ENCODE measurements at regions not wholly inside any gene's neighbourhood (a gene's known extent, or its start where the extent isn't known, plus 50 kb on each side); places are given as distances from the start of the nearest gene placed in this dataset.

DNA sequence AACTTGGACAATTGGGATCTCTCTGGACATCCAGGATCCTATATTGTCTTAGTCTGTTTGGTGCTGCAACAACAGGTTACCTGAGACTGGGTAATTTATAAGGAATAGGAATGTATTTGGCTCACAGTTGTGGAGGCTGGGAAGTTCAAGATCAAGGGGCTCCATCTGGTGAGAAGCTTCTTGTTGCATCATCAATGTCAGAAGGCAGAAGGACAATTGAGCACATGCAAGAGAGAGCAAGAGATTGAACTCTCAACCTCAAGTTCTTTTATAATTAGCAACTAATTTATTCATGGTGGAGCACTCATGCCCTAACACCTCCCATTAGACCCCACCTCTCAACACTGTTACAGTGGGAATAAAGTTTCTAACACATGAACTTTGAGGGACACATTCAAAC is 124.7 kb upstream of the ETV3 start:
- no peaks in the 10 kb centered on the region for H3K4me1 ChIP-seq (ENCODE audit: control insufficient read depth in 1 of 2, insufficient read depth in 2 of 2, low read depth in 1 of 2, low read length in 1 of 2)
- H3K9me2 ChIP-seq: no peaks in the 10 kb centered on the region
- H3K4me3 ChIP-seq (ENCODE audit: low read depth in 2 of 2, low read length in 1 of 2): no peak overlapping the region
- no peak overlapping the region for H3K4me2 ChIP-seq
- H4K20me1 ChIP-seq (ENCODE audit: insufficient read depth): no peaks in the 10 kb centered on the region
- H3K79me2 ChIP-seq (ENCODE audit: insufficient read depth): no peaks in the 10 kb centered on the region
- POLR2A ChIA-PET: no interaction called here
- no peaks in the 10 kb centered on the region for H3K9me3 ChIP-seq
- peaks cover 2% of the 10 kb centered on the region; the same call in 1 of the 2 replicates for H3K27me3 ChIP-seq (ENCODE audit: insufficient read depth)
- no peak for DNase-seq
- no peak overlapping the region for H2AFZ ChIP-seq (ENCODE audit: low read depth)
- H3K36me3 ChIP-seq (replicated peaks in 1 of 2; ENCODE audit: control insufficient read depth in 1 of 2, insufficient read depth in 2 of 2, low read length in 1 of 2): no peaks in the 10 kb centered on the region
- no peak overlapping the region for H3K9ac ChIP-seq
- H3F3A ChIP-seq (replicated peaks; ENCODE audit: insufficient read depth): no peaks in the 10 kb centered on the region
- CTCF ChIA-PET: no interaction called here
- H3K27ac ChIP-seq (ENCODE audit: low read depth in 2 of 2, low read length in 1 of 2): no peak overlapping the region
- TF ChIP-seq SMC3 (IDR thresholded peaks at IDR 0.05; ENCODE audit: low read depth, low read length) (no peak), EP300 (IDR thresholded peaks at IDR 0.05; ENCODE audit: borderline replicate concordance in 1 of 2, low read depth in 1 of 2, low read length in 1 of 2) (no peak), GABPA (IDR thresholded peaks at IDR 0.05; ENCODE audit: low read depth) (no peak), EZH2phosphoT487 (IDR thresholded peaks at IDR 0.05; ENCODE audit: borderline replicate concordance, low read depth) (no peak), YY1 (IDR thresholded peaks at IDR 0.05; ENCODE audit: low read depth) (no peak), FOXM1 (IDR thresholded peaks at IDR 0.05; ENCODE audit: low read depth) (no peak), RXRA (IDR thresholded peaks at IDR 0.05; ENCODE audit: borderline replicate concordance, low read depth) (no peak), FOSL2 (IDR thresholded peaks at IDR 0.05; ENCODE audit: borderline replicate concordance, low read depth) (no peak), RCOR1 (IDR thresholded peaks at IDR 0.05; ENCODE audit: low read length) (no peak), MEF2A (IDR thresholded peaks at IDR 0.05; ENCODE audit: borderline replicate concordance, low read depth) (no peak), MXI1 (IDR thresholded peaks at IDR 0.05; ENCODE audit: low read depth, low read length) (no peak), RAD21 (IDR thresholded peaks at IDR 0.05; ENCODE audit: low read length) (no peak)
- TF ChIP-seq, protein P1, sequence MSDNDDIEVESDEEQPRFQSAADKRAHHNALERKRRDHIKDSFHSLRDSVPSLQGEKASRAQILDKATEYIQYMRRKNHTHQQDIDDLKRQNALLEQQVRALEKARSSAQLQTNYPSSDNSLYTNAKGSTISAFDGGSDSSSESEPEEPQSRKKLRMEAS (IDR thresholded peaks at IDR 0.05; ENCODE audit: low read depth): no peak
- TF ChIP-seq, protein P2, sequence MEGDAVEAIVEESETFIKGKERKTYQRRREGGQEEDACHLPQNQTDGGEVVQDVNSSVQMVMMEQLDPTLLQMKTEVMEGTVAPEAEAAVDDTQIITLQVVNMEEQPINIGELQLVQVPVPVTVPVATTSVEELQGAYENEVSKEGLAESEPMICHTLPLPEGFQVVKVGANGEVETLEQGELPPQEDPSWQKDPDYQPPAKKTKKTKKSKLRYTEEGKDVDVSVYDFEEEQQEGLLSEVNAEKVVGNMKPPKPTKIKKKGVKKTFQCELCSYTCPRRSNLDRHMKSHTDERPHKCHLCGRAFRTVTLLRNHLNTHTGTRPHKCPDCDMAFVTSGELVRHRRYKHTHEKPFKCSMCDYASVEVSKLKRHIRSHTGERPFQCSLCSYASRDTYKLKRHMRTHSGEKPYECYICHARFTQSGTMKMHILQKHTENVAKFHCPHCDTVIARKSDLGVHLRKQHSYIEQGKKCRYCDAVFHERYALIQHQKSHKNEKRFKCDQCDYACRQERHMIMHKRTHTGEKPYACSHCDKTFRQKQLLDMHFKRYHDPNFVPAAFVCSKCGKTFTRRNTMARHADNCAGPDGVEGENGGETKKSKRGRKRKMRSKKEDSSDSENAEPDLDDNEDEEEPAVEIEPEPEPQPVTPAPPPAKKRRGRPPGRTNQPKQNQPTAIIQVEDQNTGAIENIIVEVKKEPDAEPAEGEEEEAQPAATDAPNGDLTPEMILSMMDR (IDR thresholded peaks at IDR 0.05): no peak
- TF ChIP-seq, protein P3, sequence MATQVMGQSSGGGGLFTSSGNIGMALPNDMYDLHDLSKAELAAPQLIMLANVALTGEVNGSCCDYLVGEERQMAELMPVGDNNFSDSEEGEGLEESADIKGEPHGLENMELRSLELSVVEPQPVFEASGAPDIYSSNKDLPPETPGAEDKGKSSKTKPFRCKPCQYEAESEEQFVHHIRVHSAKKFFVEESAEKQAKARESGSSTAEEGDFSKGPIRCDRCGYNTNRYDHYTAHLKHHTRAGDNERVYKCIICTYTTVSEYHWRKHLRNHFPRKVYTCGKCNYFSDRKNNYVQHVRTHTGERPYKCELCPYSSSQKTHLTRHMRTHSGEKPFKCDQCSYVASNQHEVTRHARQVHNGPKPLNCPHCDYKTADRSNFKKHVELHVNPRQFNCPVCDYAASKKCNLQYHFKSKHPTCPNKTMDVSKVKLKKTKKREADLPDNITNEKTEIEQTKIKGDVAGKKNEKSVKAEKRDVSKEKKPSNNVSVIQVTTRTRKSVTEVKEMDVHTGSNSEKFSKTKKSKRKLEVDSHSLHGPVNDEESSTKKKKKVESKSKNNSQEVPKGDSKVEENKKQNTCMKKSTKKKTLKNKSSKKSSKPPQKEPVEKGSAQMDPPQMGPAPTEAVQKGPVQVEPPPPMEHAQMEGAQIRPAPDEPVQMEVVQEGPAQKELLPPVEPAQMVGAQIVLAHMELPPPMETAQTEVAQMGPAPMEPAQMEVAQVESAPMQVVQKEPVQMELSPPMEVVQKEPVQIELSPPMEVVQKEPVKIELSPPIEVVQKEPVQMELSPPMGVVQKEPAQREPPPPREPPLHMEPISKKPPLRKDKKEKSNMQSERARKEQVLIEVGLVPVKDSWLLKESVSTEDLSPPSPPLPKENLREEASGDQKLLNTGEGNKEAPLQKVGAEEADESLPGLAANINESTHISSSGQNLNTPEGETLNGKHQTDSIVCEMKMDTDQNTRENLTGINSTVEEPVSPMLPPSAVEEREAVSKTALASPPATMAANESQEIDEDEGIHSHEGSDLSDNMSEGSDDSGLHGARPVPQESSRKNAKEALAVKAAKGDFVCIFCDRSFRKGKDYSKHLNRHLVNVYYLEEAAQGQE (IDR thresholded peaks at IDR 0.05; ENCODE audit: low read depth, low read length): no peak

All from SK-N-SH (cell line).